Psoas muscle (tissue), 7 donors: ENCODE measurements at regions not wholly inside any gene's neighbourhood (a gene's known extent, or its start where the extent isn't known, plus 50 kb on each side); places are given as distances from the start of the nearest gene placed in this dataset.
"Not testable (repeated sequence)": the region's sequence is repeated elsewhere in the genome, so short reads cannot be mapped to it uniquely, and the experiment has no call there.

Experiments
- ATAC-seq, 4 donors: fragments of 200-7000 bp; cut with Tn5 transposase; one replicate each; pipeline ENCODE4 v1.9.1; 2020; ENCODE audit warnings: moderate library complexity in 3 of 4, mild to moderate bottlenecking in 2 of 4
- DNase-seq, 2 donors: peaks; one replicate each; pipeline ENCODE4 v3.0.0-alpha.2; 2020
- H3K27ac ChIP-seq: fragments of 200-600 bp; one replicate; pipeline ENCODE4 v1.8.0; 2022
- H3K27me3 ChIP-seq, 3 donors: fragments of 200-600 bp in 1 of 3; one replicate each; pipeline versions ENCODE4 v1.6.1 to v1.8.0; 2013 to 2022; ENCODE audit warnings: low read length in 2 of 3, mild to moderate bottlenecking in 2 of 3, moderate library complexity in 1 of 3; ENCODE audit not compliant: insufficient read depth in 3 of 3
- H3K36me3 ChIP-seq, 2 donors: fragments of 200-600 bp in 1 of 2; one replicate each; pipeline versions ENCODE4 v1.6.1 to v1.8.0; 2013 to 2022; ENCODE audit warnings: low read depth in 1 of 2, mild to moderate bottlenecking in 1 of 2, moderate library complexity in 1 of 2; ENCODE audit not compliant: insufficient read depth in 1 of 2
- H3K4me1 ChIP-seq: fragments of 200-600 bp; one replicate; pipeline ENCODE4 v1.8.0; 2022
- H3K4me3 ChIP-seq: fragments of 200-600 bp; one replicate; pipeline ENCODE4 v1.8.0; 2022; ENCODE audit warnings: mild to moderate bottlenecking
- H3K9me3 ChIP-seq: fragments of 200-600 bp; one replicate; pipeline ENCODE4 v1.8.0; 2022
- CTCF ChIP-seq: fragments of 200-600 bp; IDR thresholded peaks from one replicate; pipeline ENCODE4 v1.8.0; 2022; ENCODE audit warnings: antibody characterized with exemption
- WGBS, 3 donors: extraction: QIAGEN DNeasy Blood & Tissue Kit; methylation state at CpG; one replicate each; pipeline versions ENCODE4 v1.1.6 to v1.1.7; 2013; 5-methylcytosine and 5-hydroxymethylcytosine counted together
- intact Hi-C, 2 donors: fragments of 100-400 bp; cut with DNase I; formaldehyde crosslinking; loops; one replicate each; pipeline versions ENCODE4 v1.11.0 to v1.14.2; 2022
- donor health status: healthy with polysubstance abuse.
- donor health status: DM: no; HTN: no; CAD: no; lungs with moderate emphysema.
- donor health status: Bipolar disorder and iron deficiency.
- donor health status: healthy.
- donor health status: DM: yes; HTN: yes; CAD: no.
- donor health status: DM: no; HTN: no; CAD: no.
- donor health status: DM: yes; HTN: yes; CAD: no.

- intact Hi-C loops, result no loop called here
- ATAC-seq (no peak), DNase-seq (no peak)
- 64 to 80% (median 69%) methylated on average over 1 of the region's 1 CpG for WGBS, 3 donors
- no peaks in the 10 kb centered on the region for H3K9me3 ChIP-seq
- no peaks in the 10 kb centered on the region for H3K27me3 ChIP-seq
- no peak overlapping the region for H3K4me3 ChIP-seq
- TF ChIP-seq CTCF, result no peak
- no peak overlapping the region for H3K27ac ChIP-seq
- H3K4me1 ChIP-seq, result no peaks in the 10 kb centered on the region
- H3K36me3 ChIP-seq, result no peaks in the 10 kb centered on the region
Observed at GRCh38 chr2:175244697-175245096, 63.2 kb upstream of the ATP5MC3 start.

- Histone ChIP-seq H3K9me3 (no peaks in the 10 kb centered on the region), H3K4me3 (no peak overlapping the region), H3K27me3 (no peaks in the 10 kb centered on the region), H3K4me1 (no peaks in the 10 kb centered on the region), H3K27ac (no peak overlapping the region), H3K36me3 (no peaks in the 10 kb centered on the region)
- TF ChIP-seq CTCF, result no peak
- intact Hi-C loops, result no loop called here
- ATAC-seq (no peak), DNase-seq (no peak)
- WGBS, 3 donors, result 68 to 79% (median 73%) methylated on average over 2 of the region's 2 CpGs
Observed at GRCh38 chr2:175241691-175242090, 60.2 kb upstream of the ATP5MC3 start.

GRCh38 chr2:175240033-175240432 is 58.5 kb upstream of the ATP5MC3 start:
- DNase-seq, H3K27me3 ChIP-seq, H3K4me1 ChIP-seq, intact Hi-C loops, H3K9me3 ChIP-seq, ATAC-seq, H3K27ac ChIP-seq, H3K4me3 ChIP-seq, H3K36me3 ChIP-seq: not testable (repeated sequence)
- 92 to 97% (median 95%) methylated on average over 2 of the region's 2 CpGs for WGBS, 3 donors

- no peaks in the 10 kb centered on the region for H3K4me1 ChIP-seq
- no peaks in the 10 kb centered on the region for H3K36me3 ChIP-seq
- WGBS, 3 donors, result 75 to 79% (median 76%) methylated on average over 4 of the region's 4 CpGs
- no peak for TF ChIP-seq CTCF
- H3K9me3 ChIP-seq, result no peaks in the 10 kb centered on the region
- H3K27ac ChIP-seq, result no peak overlapping the region
- DNase-seq (no peak), ATAC-seq (no peak)
- intact Hi-C loops, result no loop called here
- no peaks in the 10 kb centered on the region for H3K27me3 ChIP-seq
- no peak overlapping the region for H3K4me3 ChIP-seq
Observed at GRCh38 chr2:175236930-175237329, 55.4 kb upstream of the ATP5MC3 start.

- TF ChIP-seq CTCF, result no peak
- Histone ChIP-seq H3K27ac (no peak overlapping the region), H3K27me3 (no peaks in the 10 kb centered on the region), H3K4me3 (no peak overlapping the region), H3K9me3 (no peaks in the 10 kb centered on the region), H3K4me1 (no peaks in the 10 kb centered on the region), H3K36me3 (no peaks in the 10 kb centered on the region)
- DNase-seq (no peak), ATAC-seq (no peak)
- intact Hi-C loops, result no loop called here
- WGBS, 3 donors, result 77 to 84% (median 83%) methylated on average over 2 of the region's 2 CpGs
Observed at GRCh38 chr2:175234650-175235049, 53.1 kb upstream of the ATP5MC3 start.
